ENCODE measurements at regions not wholly inside any gene's neighbourhood (a gene's known extent, or its start where the extent isn't known, plus 50 kb on each side); places are given as distances from the start of the nearest gene placed in this dataset.
"Not testable (repeated sequence)": the region's sequence is repeated elsewhere in the genome, so short reads cannot be mapped to it uniquely, and the experiment has no call there.

DNA sequence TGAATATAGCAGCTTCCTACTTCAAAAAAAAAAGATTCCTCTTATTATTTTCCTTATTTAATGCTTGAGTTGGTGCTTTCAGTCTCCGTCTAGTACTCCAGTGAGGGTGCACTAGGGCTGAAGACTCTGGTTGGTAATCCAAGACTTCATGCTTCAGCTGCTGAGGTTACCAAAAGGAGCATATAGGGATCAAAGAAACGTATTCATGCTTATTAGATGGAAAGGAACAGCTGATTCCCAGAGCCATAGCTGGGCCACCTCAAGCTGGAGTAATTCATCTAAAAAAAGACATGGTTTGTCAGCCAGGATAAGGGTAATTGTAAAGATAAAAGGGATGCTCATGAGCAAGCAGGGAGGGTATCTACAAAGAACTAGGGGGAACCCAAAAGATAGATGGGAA, 131.7 kb upstream of the FAM47B start:
- DNase-seq (ENCODE audit: low read depth): no peak
- H3K9me3 ChIP-seq (ENCODE audit: control insufficient read depth, low read length): no peaks in the 10 kb centered on the region
- no peaks in the 10 kb centered on the region for H3K36me3 ChIP-seq (ENCODE audit: control insufficient read depth, insufficient read depth, low read length, severe bottlenecking)
- H3K4me1 ChIP-seq (ENCODE audit: control insufficient read depth, insufficient read depth, low read length): no peaks in the 10 kb centered on the region
- no peaks in the 10 kb centered on the region for H3K27me3 ChIP-seq (replicated peaks; ENCODE audit: control insufficient read depth, insufficient read depth, low read length)
- no peak overlapping the region for H3K4me3 ChIP-seq (ENCODE audit: low read length)
- H3K9ac ChIP-seq (ENCODE audit: low read length): no peak overlapping the region

DNA sequence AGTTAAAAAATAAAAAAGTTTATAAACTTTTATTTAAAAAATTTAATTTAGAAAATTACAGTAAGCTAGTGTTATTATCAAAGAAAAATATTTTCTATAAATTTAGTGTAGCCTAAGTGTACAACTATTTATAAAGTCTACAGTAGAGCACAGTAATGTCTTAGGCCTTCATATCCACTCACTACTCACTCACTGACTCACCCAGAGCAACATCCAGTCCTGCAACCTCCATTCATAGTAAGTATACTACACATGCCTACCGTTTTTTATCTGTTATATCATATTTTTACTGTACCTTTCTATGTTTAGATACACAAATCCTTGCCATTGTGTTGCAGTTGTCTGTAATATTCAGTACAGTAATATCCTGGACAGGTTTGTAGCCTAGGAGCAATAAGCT, 129.0 kb upstream of the FAM47B start:
- no peaks in the 10 kb centered on the region for H3K36me3 ChIP-seq (ENCODE audit: control insufficient read depth, insufficient read depth, low read length, severe bottlenecking)
- H3K9me3 ChIP-seq (ENCODE audit: control insufficient read depth, low read length): no peaks in the 10 kb centered on the region
- peak; percentile 10 for DNase-seq (ENCODE audit: low read depth)
- H3K4me1 ChIP-seq (ENCODE audit: control insufficient read depth, insufficient read depth, low read length): no peaks in the 10 kb centered on the region
- H3K4me3 ChIP-seq (ENCODE audit: low read length): no peak overlapping the region
- no peak overlapping the region for H3K9ac ChIP-seq (ENCODE audit: low read length)
- no peaks in the 10 kb centered on the region for H3K27me3 ChIP-seq (replicated peaks; ENCODE audit: control insufficient read depth, insufficient read depth, low read length)

DNA sequence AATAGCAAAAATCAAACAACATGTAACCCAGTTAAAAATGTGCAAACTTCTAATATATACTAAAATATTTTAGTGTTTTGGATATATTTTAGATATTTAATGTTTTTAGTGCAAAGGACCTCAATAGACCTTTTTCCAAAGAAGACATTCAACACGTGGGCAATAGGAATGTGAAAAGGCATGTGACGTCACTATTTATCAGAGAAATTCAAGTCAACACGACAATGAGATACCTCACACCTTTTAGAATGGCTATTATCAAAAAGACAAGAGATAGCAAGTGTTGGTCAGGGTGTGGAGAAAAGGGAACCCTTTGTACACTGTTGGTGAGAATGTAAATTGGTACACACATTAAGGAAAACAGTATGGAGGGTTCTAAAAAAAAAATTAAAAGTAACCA, 115.6 kb upstream of the FAM47B start:
- Histone ChIP-seq H3K4me1 (ENCODE audit: control insufficient read depth, insufficient read depth, low read length) (no peaks in the 10 kb centered on the region), H3K9me3 (ENCODE audit: control insufficient read depth, low read length) (peaks cover 10% of the 10 kb centered on the region), H3K9ac (ENCODE audit: low read length) (no peak overlapping the region), H3K36me3 (ENCODE audit: control insufficient read depth, insufficient read depth, low read length, severe bottlenecking) (no peaks in the 10 kb centered on the region), H3K27me3 (replicated peaks; ENCODE audit: control insufficient read depth, insufficient read depth, low read length) (no peaks in the 10 kb centered on the region), H3K4me3 (ENCODE audit: low read length) (no peak overlapping the region)
- DNase-seq (ENCODE audit: low read depth): no peak

DNA sequence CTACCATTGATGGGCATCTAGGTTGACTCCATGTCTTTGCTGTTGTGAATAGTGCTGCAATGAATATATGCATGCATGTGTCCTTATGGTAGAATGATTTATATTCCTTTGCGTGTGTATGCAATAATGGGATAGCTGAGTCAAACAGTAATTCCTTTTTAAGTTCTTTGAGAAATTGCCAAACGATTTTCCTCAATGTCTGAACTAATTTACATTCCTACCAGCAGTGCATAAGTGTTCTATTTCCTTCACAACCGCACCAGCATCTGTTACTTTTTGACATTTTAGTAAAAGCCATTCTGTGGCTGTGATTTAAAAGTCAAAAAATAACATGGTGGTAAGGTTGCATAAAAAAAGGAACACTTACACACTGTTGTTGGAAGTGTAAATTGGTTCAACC, 103.1 kb upstream of the FAM47B start:
- Histone ChIP-seq H3K9ac (ENCODE audit: low read length) (no peak overlapping the region), H3K4me1 (ENCODE audit: control insufficient read depth, insufficient read depth, low read length) (no peaks in the 10 kb centered on the region), H3K36me3 (ENCODE audit: control insufficient read depth, insufficient read depth, low read length, severe bottlenecking) (no peaks in the 10 kb centered on the region), H3K4me3 (ENCODE audit: low read length) (no peak overlapping the region), H3K27me3 (replicated peaks; ENCODE audit: control insufficient read depth, insufficient read depth, low read length) (no peaks in the 10 kb centered on the region), H3K9me3 (ENCODE audit: control insufficient read depth, low read length) (peaks cover 10% of the 10 kb centered on the region)
- DNase-seq (ENCODE audit: low read depth): no peak

DNA sequence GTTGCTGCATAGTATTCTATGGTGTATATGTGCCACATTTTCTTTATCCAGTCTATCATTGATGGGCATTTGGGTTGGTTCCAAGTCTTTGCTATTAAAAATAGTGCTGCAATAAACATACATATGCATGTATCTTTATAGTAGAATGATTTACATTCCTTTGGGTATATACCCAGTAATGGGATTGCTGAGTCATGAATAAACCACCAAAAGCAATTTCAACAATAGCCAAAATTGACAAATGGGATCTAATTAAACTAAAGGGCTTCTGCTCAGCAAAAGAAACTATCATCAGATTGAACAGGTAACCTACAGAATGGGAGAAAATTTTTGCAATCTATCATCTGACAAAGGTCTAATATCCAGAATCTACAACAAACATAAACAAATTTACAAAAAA, 101.4 kb upstream of the FAM47B start:
- H3K4me1 ChIP-seq (ENCODE audit: control insufficient read depth, insufficient read depth, low read length); H3K4me3 ChIP-seq (ENCODE audit: low read length); H3K27me3 ChIP-seq (replicated peaks; ENCODE audit: control insufficient read depth, insufficient read depth, low read length); H3K9ac ChIP-seq (ENCODE audit: low read length); DNase-seq (ENCODE audit: low read depth); H3K36me3 ChIP-seq (ENCODE audit: control insufficient read depth, insufficient read depth, low read length, severe bottlenecking): not testable (repeated sequence)
- peaks cover 10% of the 10 kb centered on the region for H3K9me3 ChIP-seq (ENCODE audit: control insufficient read depth, low read length)

DNA sequence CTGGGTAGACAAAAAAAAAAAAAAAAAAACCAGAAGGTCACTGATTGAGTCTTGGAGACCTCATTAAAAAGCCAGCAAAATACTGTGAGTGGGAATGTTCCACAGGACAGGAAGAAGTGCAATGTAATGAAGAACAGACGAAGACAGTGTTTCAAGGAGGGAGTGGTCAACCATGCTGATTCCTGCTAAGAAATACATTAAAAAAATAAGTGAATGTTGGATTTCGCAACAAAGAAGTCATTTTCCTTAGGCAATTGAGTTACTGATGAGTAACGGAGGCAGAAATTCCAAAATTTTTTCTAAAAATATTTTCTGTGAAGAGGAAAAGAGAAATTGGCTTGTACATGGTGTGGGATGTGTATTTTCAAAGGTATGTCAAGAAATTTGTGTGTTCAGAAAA, 94.3 kb upstream of the FAM47B start:
- H3K9ac ChIP-seq (ENCODE audit: low read length): no peak overlapping the region
- peaks cover 18% of the 10 kb centered on the region for H3K4me1 ChIP-seq (ENCODE audit: control insufficient read depth, insufficient read depth, low read length)
- H3K27me3 ChIP-seq (replicated peaks; ENCODE audit: control insufficient read depth, insufficient read depth, low read length): no peaks in the 10 kb centered on the region
- H3K4me3 ChIP-seq (ENCODE audit: low read length): no peak overlapping the region
- no peaks in the 10 kb centered on the region for H3K36me3 ChIP-seq (ENCODE audit: control insufficient read depth, insufficient read depth, low read length, severe bottlenecking)
- H3K9me3 ChIP-seq (ENCODE audit: control insufficient read depth, low read length): no peaks in the 10 kb centered on the region
- DNase-seq (ENCODE audit: low read depth): peak; percentile 80

DNA sequence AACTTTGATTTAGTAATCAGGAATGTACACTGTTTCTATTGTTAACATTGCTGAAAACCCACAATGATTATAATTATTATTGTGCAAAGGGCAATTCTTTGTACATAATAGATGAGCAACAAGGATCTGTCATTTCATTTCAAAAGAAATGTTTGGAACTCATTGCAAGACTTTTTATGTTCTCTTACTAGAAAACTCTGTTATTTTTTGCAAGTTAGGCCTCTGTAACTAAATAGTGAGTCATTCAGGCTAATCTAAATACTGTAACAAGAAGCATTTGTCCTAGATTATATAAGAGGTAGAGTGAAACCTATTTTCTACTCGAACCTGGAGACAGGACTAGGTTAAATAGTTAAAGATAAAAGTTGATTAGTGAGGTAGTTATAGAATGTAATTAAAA, 93.2 kb upstream of the FAM47B start:
- no peaks in the 10 kb centered on the region for H3K36me3 ChIP-seq (ENCODE audit: control insufficient read depth, insufficient read depth, low read length, severe bottlenecking)
- H3K9me3 ChIP-seq (ENCODE audit: control insufficient read depth, low read length): no peaks in the 10 kb centered on the region
- peaks cover 18% of the 10 kb centered on the region for H3K4me1 ChIP-seq (ENCODE audit: control insufficient read depth, insufficient read depth, low read length)
- no peaks in the 10 kb centered on the region for H3K27me3 ChIP-seq (replicated peaks; ENCODE audit: control insufficient read depth, insufficient read depth, low read length)
- no peak overlapping the region for H3K9ac ChIP-seq (ENCODE audit: low read length)
- DNase-seq (ENCODE audit: low read depth): peak; percentile 56
- peak overlapping the region; percentile 17 for H3K4me3 ChIP-seq (ENCODE audit: low read length)

- peaks cover 4% of the 10 kb centered on the region for H3K4me1 ChIP-seq (ENCODE audit: control insufficient read depth, insufficient read depth, low read length)
- H3K9me3 ChIP-seq (ENCODE audit: control insufficient read depth, low read length): no peaks in the 10 kb centered on the region
- no peak overlapping the region for H3K4me3 ChIP-seq (ENCODE audit: low read length)
- no peak overlapping the region for H3K9ac ChIP-seq (ENCODE audit: low read length)
- no peaks in the 10 kb centered on the region for H3K27me3 ChIP-seq (replicated peaks; ENCODE audit: control insufficient read depth, insufficient read depth, low read length)
- no peak for DNase-seq (ENCODE audit: low read depth)
- H3K36me3 ChIP-seq (ENCODE audit: control insufficient read depth, insufficient read depth, low read length, severe bottlenecking): no peaks in the 10 kb centered on the region
Measured at GRCh38 chrX:34859191-34859590, 83.4 kb upstream of the FAM47B start.

DNA sequence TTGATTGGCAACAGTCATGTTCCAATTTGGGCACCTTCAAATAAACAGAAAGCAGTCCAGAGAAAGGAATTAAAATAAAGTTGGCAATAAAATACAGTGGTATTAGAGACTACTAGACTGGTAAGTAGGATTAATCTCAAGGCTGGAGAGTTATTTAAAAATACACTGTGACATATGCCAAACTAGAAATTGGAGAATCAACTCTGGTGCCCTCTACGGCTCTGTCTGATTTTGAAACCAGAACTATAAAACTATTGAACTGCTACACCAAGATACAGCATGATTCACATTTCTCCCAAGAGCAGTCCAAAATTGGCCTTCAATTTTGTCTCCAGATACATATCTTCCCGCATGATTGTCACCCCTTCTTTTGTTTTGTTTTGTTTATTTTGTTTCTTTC, 78.7 kb upstream of the FAM47B start:
- Histone ChIP-seq H3K4me1 (ENCODE audit: control insufficient read depth, insufficient read depth, low read length) (peaks cover 10% of the 10 kb centered on the region), H3K36me3 (ENCODE audit: control insufficient read depth, insufficient read depth, low read length, severe bottlenecking) (no peaks in the 10 kb centered on the region), H3K27me3 (replicated peaks; ENCODE audit: control insufficient read depth, insufficient read depth, low read length) (no peaks in the 10 kb centered on the region), H3K9ac (ENCODE audit: low read length) (no peak overlapping the region), H3K9me3 (ENCODE audit: control insufficient read depth, low read length) (peaks cover 11% of the 10 kb centered on the region), H3K4me3 (ENCODE audit: low read length) (no peak overlapping the region)
- DNase-seq (ENCODE audit: low read depth): no peak

DNA sequence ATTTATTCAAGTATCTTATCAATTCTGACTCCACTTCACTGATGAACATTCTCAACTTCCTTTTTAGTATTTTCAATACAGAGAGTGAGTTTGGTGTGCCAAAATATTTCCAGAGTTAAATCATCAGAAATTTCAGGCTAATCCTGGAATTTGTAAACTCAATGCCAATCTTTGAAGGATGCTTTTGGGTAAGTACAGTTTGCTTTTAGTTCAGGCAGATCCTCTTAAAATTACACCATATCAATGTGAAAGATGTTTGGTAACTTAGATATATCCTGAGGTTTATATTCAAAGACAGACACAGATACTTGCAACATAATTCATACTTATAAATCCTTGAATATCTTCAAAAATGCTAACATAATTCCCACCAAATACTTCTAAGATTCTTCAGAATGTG, 76.0 kb upstream of the FAM47B start:
- Histone ChIP-seq H3K9ac (ENCODE audit: low read length) (peak overlapping the region; percentile 9), H3K9me3 (ENCODE audit: control insufficient read depth, low read length) (peaks cover 24% of the 10 kb centered on the region), H3K4me3 (ENCODE audit: low read length) (no peak overlapping the region), H3K4me1 (ENCODE audit: control insufficient read depth, insufficient read depth, low read length) (peaks cover 10% of the 10 kb centered on the region), H3K27me3 (replicated peaks; ENCODE audit: control insufficient read depth, insufficient read depth, low read length) (no peaks in the 10 kb centered on the region), H3K36me3 (ENCODE audit: control insufficient read depth, insufficient read depth, low read length, severe bottlenecking) (no peaks in the 10 kb centered on the region)
- peak; percentile 41 for DNase-seq (ENCODE audit: low read depth)

DNA sequence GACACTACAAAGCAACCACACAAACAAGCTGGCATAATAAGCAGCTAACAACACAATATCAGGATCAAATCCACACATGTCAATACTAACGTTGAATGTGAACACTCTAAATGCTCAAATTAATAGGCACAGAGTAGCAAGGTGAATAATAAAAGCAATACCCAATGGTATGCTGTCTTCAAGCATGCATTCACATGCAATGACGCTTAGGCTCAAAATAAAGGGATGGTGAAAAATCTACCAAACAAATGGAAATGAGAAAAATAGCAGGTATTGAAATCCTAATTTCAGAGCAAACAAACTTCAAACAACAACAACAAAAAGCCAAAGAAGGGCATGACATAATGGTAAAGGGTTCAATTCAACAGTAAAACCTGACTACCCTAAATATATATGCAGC, 74.0 kb upstream of the FAM47B start:
- H3K36me3 ChIP-seq (ENCODE audit: control insufficient read depth, insufficient read depth, low read length, severe bottlenecking): no peaks in the 10 kb centered on the region
- H3K9me3 ChIP-seq (ENCODE audit: control insufficient read depth, low read length): peaks cover 32% of the 10 kb centered on the region
- H3K4me1 ChIP-seq (ENCODE audit: control insufficient read depth, insufficient read depth, low read length): peaks cover 19% of the 10 kb centered on the region
- H3K9ac ChIP-seq (ENCODE audit: low read length): no peak overlapping the region
- no peak overlapping the region for H3K4me3 ChIP-seq (ENCODE audit: low read length)
- no peak for DNase-seq (ENCODE audit: low read depth)
- no peaks in the 10 kb centered on the region for H3K27me3 ChIP-seq (replicated peaks; ENCODE audit: control insufficient read depth, insufficient read depth, low read length)

GRCh38 chrX:34873500-34874225, 68.9 kb upstream of the FAM47B start:
- H3K4me3 ChIP-seq (ENCODE audit: low read length): no peak overlapping the region
- peaks cover 22% of the 10 kb centered on the region for H3K9me3 ChIP-seq (ENCODE audit: control insufficient read depth, low read length)
- H3K9ac ChIP-seq (ENCODE audit: low read length): peak overlapping the region; percentile 8
- no peaks in the 10 kb centered on the region for H3K36me3 ChIP-seq (ENCODE audit: control insufficient read depth, insufficient read depth, low read length, severe bottlenecking)
- no peaks in the 10 kb centered on the region for H3K27me3 ChIP-seq (replicated peaks; ENCODE audit: control insufficient read depth, insufficient read depth, low read length)
- peaks cover 38% of the 10 kb centered on the region for H3K4me1 ChIP-seq (ENCODE audit: control insufficient read depth, insufficient read depth, low read length)
- DNase-seq (ENCODE audit: low read depth): peak; percentile 36

Data from adipocyte (in vitro differentiated cells).